RCC 7860 (cell line): ENCODE measurements at regions not wholly inside any gene's neighbourhood (a gene's known extent, or its start where the extent isn't known, plus 50 kb on each side); places are given as distances from the start of the nearest gene placed in this dataset.
A peak's percentile ranks its signal among the peaks of the same experiment; 100 is the strongest.

Experiments used
- DNase-seq: peaks from one replicate; pipeline ENCODE4 v3.0.0-alpha.2; 2015; ENCODE audit warnings: low spot score
- FAIRE-seq: peaks from 2 replicates; lab custom pipeline; 2012; peaks lifted over from hg19 to GRCh38; lab: Jason Lieb, UNC

GRCh38 chr16:79274264-79274663 is 326.3 kb downstream of the MAF start:
- FAIRE-seq (no peak), DNase-seq (no peak)

GRCh38 chr16:79272141-79272577 is 328.4 kb downstream of the MAF start:
- no peak for DNase-seq

GRCh38 chr16:79271583-79271982 is 329.0 kb downstream of the MAF start:
- FAIRE-seq = no peak

More at GRCh38 chr16:79272141-79272577, 328.4 kb downstream of the MAF start:
- no peak for FAIRE-seq

GRCh38 chr16:79270011-79270410 is 330.5 kb downstream of the MAF start:
- DNase-seq (no peak), FAIRE-seq (no peak)

More at GRCh38 chr16:79271583-79271982, 329.0 kb downstream of the MAF start:
- no peak for DNase-seq

GRCh38 chr16:79269211-79269863 is 331.2 kb downstream of the MAF start:
- no peak for FAIRE-seq

GRCh38 chr16:79267781-79268180 is 332.8 kb downstream of the MAF start:
- DNase-seq (no peak), FAIRE-seq (no peak)

More at GRCh38 chr16:79269211-79269863, 331.2 kb downstream of the MAF start:
- DNase-seq = no peak

- no peak for FAIRE-seq
- DNase-seq = no peak
Measured at GRCh38 chr16:79267146-79267545, 333.4 kb downstream of the MAF start.

- FAIRE-seq = peak; percentile 46
- DNase-seq = peak; percentile 28
Measured at GRCh38 chr16:79265701-79266100, 334.8 kb downstream of the MAF start.

- no peak for DNase-seq
- no peak for FAIRE-seq
Measured at GRCh38 chr16:79265196-79265595, 335.3 kb downstream of the MAF start.

- FAIRE-seq (no peak), DNase-seq (no peak)
Measured at GRCh38 chr16:79264237-79265109, 336.1 kb downstream of the MAF start.

GRCh38 chr16:79263425-79263824 is 337.1 kb downstream of the MAF start:
- no peak for FAIRE-seq
- DNase-seq = no peak
